Neural crest cell (in vitro differentiated cells): ENCODE measurements at regions not wholly inside any gene's neighbourhood (a gene's known extent, or its start where the extent isn't known, plus 50 kb on each side); places are given as distances from the start of the nearest gene placed in this dataset.
A peak's percentile ranks its signal among the peaks of the same experiment; 100 is the strongest.
"Not testable (repeated sequence)": the region's sequence is repeated elsewhere in the genome, so short reads cannot be mapped to it uniquely, and the experiment has no call there.

ENCODE experiments used
- DNase-seq: peaks from one replicate; pipeline ENCODE4 v3.0.0; 2021; ENCODE audit warnings: low read depth, mixed read lengths, low spot score
- H3K27ac Mint-ChIP-seq: one replicate; pipeline ENCODE4 v1.8.0; 2021; ENCODE audit warnings: mild to moderate bottlenecking, mixed read lengths; ENCODE audit not compliant: unreplicated experiment
- H3K27me3 Mint-ChIP-seq: 2 replicates; pipeline ENCODE4 v1.8.0; 2021; ENCODE audit warnings: low read depth, mild to moderate bottlenecking, mixed read lengths
- H3K36me3 Mint-ChIP-seq: 2 replicates; pipeline ENCODE4 v1.8.0; 2021; ENCODE audit warnings: low read depth, mild to moderate bottlenecking, mixed read lengths
- H3K4me1 Mint-ChIP-seq: 2 replicates; pipeline ENCODE4 v1.8.0; 2021; ENCODE audit warnings: mixed read lengths
- H3K4me3 Mint-ChIP-seq: one replicate; pipeline ENCODE4 v1.8.0; 2021; ENCODE audit warnings: mild to moderate bottlenecking, mixed read lengths
- H3K9me3 Mint-ChIP-seq: 2 replicates; pipeline ENCODE4 v1.8.0; 2021; ENCODE audit warnings: mixed read lengths
- TF ChIP-seq, protein P1 (sequence below): fragments of 200-600 bp; sonication (generic); conservative IDR thresholded peaks from 2 replicates; pipeline ENCODE4 v1.5.0; 2021; ENCODE audit warnings: antibody characterized with exemption, mild to moderate bottlenecking

DNA sequence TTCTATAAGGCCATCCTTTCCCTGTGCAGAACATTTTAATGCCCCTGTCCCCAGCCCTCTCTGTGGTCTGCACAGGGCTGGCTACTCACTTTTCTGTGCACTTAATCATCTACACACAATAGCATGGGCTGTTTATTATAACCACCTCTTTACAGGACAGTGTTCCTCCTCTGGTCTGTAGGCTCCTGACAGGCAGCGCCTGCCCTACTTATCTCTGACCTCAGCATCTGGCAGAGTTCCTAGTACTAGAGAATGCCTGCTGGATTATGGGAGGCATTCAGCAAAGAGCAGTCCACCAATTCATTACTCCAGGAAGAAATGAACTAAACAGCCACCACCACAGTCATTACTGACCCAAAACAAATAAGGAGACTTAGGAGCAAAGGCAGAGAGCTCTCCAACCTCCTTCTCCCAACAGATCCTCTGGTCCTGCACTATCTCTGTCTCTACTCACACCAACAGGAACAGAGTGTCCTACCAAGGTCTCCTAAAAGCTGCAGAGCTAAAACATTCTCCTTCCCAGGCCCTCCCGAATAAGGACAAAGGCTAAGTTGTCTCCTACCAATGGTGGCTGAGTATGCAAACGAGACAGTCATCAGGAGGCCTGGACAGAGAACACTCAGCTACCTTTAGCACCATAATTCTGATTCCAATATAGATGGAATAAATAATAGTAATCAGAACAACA, 279.2 kb downstream of the QDPR start:
- Mint-ChIP-seq H3K27ac (peak overlapping the region; percentile 1), H3K36me3 (no peaks in the 10 kb centered on the region), H3K4me1 (peaks cover 3% of the 10 kb centered on the region), H3K9me3 (peaks cover 4% of the 10 kb centered on the region), H3K4me3 (no peak overlapping the region), H3K27me3 (no peaks in the 10 kb centered on the region)
- DNase-seq: no peak
- TF ChIP-seq, protein P1, sequence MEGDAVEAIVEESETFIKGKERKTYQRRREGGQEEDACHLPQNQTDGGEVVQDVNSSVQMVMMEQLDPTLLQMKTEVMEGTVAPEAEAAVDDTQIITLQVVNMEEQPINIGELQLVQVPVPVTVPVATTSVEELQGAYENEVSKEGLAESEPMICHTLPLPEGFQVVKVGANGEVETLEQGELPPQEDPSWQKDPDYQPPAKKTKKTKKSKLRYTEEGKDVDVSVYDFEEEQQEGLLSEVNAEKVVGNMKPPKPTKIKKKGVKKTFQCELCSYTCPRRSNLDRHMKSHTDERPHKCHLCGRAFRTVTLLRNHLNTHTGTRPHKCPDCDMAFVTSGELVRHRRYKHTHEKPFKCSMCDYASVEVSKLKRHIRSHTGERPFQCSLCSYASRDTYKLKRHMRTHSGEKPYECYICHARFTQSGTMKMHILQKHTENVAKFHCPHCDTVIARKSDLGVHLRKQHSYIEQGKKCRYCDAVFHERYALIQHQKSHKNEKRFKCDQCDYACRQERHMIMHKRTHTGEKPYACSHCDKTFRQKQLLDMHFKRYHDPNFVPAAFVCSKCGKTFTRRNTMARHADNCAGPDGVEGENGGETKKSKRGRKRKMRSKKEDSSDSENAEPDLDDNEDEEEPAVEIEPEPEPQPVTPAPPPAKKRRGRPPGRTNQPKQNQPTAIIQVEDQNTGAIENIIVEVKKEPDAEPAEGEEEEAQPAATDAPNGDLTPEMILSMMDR: no peak

DNA sequence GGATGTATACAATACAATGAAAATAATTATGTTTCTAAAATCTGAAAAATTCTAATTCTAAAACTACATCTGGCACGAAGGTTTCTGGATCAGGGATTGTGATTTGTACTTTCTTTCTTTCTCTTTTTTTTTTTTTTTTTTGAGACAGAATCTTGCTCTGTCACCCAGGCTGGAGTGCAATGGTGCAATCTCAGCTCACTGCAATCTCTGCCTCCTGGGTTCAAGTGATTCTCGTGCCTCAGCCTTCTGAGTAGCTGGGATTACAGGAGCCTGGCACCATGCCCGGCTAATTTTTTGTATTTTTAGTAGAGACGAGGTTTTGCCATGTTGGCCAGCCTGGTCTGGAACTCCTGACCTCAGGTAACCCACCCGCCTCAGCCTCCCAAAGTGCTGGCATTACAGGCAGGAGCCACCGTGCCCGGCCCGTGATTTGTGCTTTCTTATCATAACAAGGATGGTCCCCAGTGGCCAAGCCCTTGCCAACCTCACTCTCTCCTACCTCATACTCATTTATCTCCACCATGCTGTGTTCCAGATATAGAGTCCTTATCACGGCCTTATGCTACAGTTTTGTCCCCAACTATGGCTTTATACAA, 279.9 kb downstream of the QDPR start:
- not testable (repeated sequence) for H3K4me3 Mint-ChIP-seq, H3K27me3 Mint-ChIP-seq, H3K4me1 Mint-ChIP-seq, H3K27ac Mint-ChIP-seq, H3K9me3 Mint-ChIP-seq, DNase-seq, H3K36me3 Mint-ChIP-seq

DNA sequence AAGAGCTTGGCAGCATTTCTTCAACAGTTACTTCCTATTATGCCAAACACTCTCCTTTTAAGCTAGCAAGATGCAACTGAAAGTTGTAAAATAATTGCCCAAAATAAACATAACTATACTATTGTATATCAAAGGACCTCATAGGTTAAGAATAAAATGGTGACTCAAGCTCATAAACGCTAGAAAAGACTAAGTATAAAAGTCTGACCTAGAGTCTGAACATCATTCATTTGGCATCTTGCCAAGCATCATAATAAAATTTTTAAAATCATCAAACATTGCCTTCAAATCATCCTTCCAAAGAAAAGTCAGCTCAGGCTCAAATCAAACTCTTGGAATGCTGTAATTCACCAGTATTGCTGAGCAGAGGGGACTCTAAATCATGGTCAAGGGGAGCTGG, 281.2 kb downstream of the QDPR start:
- Mint-ChIP-seq H3K9me3 (peaks cover 4% of the 10 kb centered on the region), H3K4me3 (no peak overlapping the region), H3K27me3 (no peaks in the 10 kb centered on the region), H3K36me3 (no peaks in the 10 kb centered on the region), H3K4me1 (peaks cover 3% of the 10 kb centered on the region), H3K27ac (no peak overlapping the region)
- no peak for DNase-seq
- TF ChIP-seq, protein P1: no peak

DNA sequence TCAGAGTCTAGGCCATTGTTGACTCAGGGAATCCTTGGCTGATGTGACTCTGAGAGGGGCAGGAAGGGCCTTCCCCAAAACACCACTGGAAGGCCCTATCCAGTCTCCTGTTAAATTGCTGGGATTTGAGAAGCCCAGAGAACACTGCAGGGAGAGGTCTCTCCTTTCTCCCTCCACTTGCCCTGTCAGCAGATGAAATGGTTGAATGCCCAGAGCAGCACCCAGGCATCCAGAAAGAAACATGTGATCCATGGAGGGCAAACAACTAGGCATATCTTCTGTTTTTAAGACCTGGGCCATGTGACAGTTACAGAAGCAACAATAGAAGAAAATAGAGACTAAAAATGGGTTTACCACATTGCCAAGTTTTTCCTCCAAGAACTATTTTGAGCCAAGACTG, 291.1 kb downstream of the QDPR start:
- Mint-ChIP-seq H3K27me3 (no peaks in the 10 kb centered on the region), H3K36me3 (no peaks in the 10 kb centered on the region), H3K4me1 (no peaks in the 10 kb centered on the region), H3K4me3 (no peak overlapping the region), H3K27ac (no peak overlapping the region), H3K9me3 (peaks cover 9% of the 10 kb centered on the region)
- TF ChIP-seq, protein P1: no peak
- no peak for DNase-seq

DNA sequence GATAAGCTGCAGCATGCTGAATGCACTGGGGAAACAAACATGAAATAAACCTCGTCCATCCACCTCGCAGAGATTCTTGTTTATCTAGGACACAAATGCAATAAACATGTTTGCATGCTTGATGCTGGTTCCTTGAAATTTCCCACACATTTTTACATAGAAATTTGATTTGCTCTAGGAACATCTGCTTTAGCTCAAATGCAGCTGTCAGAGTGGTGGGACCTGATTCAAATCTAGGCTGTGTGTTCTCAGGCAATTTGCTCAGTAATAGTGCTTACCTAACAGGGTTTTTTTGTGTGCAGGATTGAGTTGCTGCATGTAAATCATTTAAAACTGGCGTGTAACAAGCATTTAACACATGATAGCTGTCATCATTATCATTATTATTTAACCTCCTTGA, 293.1 kb downstream of the QDPR start:
- DNase-seq: no peak
- TF ChIP-seq, protein P1: no peak

More for the DNA sequence above, 293.1 kb downstream of the QDPR start:
- Mint-ChIP-seq H3K27ac (no peak overlapping the region), H3K36me3 (peaks cover 2% of the 10 kb centered on the region), H3K4me1 (no peaks in the 10 kb centered on the region), H3K4me3 (no peak overlapping the region), H3K9me3 (peaks cover 11% of the 10 kb centered on the region), H3K27me3 (no peaks in the 10 kb centered on the region)
